Activated naive CD8-positive, alpha-beta T cell (primary cell): ENCODE measurements at regions not wholly inside any gene's neighbourhood (a gene's known extent, or its start where the extent isn't known, plus 50 kb on each side); places are given as distances from the start of the nearest gene placed in this dataset.
"Not testable (repeated sequence)": the region's sequence is repeated elsewhere in the genome, so short reads cannot be mapped to it uniquely, and the experiment has no call there.

ENCODE experiments used
- H3K27ac Mint-ChIP-seq: one replicate; pipeline ENCODE4 v1.8.0; 2021; ENCODE audit warnings: mixed read lengths
- H3K27me3 Mint-ChIP-seq: one replicate; pipeline ENCODE4 v1.8.0; 2021; ENCODE audit warnings: mixed read lengths
- H3K36me3 Mint-ChIP-seq: one replicate; pipeline ENCODE4 v1.8.0; 2021; ENCODE audit warnings: mixed read lengths
- H3K4me1 Mint-ChIP-seq: one replicate; pipeline ENCODE4 v1.8.0; 2021; ENCODE audit warnings: low read depth, mixed read lengths
- H3K4me3 Mint-ChIP-seq: one replicate; pipeline ENCODE4 v1.8.0; 2021; ENCODE audit warnings: mild to moderate bottlenecking, mixed read lengths
- H3K9me3 Mint-ChIP-seq: one replicate; pipeline ENCODE4 v1.8.0; 2021; ENCODE audit warnings: low read depth, mixed read lengths

DNA sequence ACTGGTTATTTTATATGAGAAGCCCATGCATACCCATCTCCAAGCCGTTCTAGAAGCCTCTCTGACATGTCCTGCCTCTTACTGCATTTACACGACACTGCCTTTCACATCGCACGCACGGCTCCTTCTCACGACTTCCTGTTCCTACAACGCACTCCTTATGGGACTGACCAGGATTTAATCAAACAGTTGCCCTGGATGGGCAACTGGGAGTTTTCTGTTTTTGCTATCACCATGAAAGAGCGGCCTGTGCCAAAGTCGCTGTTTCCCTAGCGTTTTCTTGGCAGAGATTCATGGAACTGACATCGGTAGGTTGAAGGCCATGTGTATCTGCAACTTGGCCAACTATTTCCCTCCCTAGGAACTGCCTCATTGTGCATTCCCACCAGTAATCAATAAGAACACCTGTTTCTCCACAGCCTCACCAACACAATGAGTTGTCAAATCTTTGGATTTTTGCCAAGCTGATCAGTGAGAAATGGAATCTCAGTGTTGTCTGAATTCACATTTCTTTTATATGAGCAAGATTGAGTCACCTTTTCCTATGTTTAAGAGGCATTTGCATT lies 97.2 kb upstream of the OTOS start:
- peaks cover 5% of the 10 kb centered on the region for H3K27me3 Mint-ChIP-seq
- no peaks in the 10 kb centered on the region for H3K9me3 Mint-ChIP-seq
- no peak overlapping the region for H3K27ac Mint-ChIP-seq
- H3K4me1 Mint-ChIP-seq, result no peaks in the 10 kb centered on the region
- no peak overlapping the region for H3K4me3 Mint-ChIP-seq
- H3K36me3 Mint-ChIP-seq, result no peaks in the 10 kb centered on the region

DNA sequence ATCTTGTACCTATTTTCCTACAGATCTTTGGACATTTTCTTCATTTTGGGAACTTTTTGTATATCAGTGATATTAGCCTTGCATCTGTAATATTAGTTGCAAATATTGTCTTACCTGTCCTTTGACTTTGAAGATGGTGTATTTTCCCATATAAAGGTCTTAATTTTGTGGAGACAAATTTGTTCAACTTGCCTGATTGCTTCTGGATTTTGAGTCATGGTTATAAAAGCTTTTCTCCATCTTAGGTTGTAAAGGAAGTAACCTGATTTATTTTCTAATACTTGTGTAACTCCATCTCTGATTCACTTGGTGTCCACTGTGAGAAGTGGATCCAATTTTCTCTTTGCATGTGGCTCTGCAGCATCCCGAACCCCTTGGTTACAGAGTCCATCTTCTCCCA lies 97.7 kb upstream of the OTOS start:
- Mint-ChIP-seq H3K27ac (no peak overlapping the region), H3K9me3 (no peaks in the 10 kb centered on the region), H3K4me3 (no peak overlapping the region), H3K36me3 (no peaks in the 10 kb centered on the region), H3K4me1 (no peaks in the 10 kb centered on the region), H3K27me3 (peaks cover 5% of the 10 kb centered on the region)

DNA sequence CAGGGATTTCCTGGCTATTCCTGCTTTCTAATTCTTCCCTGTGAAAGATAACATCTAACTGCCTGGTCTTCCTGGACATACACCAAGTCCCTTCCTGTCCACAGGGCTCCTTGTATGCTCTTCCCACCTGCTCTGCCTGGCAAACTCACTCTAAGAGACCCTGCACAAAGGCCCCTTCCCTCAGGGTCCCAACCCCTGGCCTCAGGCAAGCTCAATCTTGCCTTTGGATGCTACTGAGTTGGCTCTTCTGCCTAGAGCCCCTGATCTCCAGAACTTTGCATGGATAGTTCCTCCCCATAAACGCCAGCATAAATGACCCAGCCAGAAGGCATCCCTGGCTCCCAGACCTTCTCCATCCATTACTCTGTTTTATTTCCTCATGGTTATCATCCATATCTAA lies 98.3 kb upstream of the OTOS start:
- no peaks in the 10 kb centered on the region for H3K9me3 Mint-ChIP-seq
- H3K27me3 Mint-ChIP-seq, result peaks cover 5% of the 10 kb centered on the region
- no peak overlapping the region for H3K4me3 Mint-ChIP-seq
- no peaks in the 10 kb centered on the region for H3K4me1 Mint-ChIP-seq
- H3K27ac Mint-ChIP-seq, result no peak overlapping the region
- no peaks in the 10 kb centered on the region for H3K36me3 Mint-ChIP-seq

DNA sequence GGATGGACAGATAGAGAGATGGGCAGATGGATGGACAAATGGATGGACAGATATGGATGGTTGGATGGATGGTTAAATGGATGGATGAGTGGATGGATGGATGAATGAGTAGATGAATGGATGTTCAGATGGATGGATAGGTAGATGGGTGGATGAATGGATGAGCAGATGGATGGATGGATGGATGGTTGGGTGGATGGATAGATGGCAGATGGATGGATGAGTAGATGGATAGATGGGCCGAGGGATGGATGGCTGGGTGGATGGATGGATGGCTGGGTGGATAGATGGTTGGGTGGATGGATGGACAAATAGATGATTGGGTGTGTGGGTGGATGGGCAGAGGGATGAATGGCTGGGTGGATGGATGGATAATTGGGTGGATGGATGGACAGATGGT lies 98.9 kb upstream of the OTOS start:
- Mint-ChIP-seq H3K36me3 (no peaks in the 10 kb centered on the region), H3K4me3 (no peak overlapping the region), H3K27me3 (peaks cover 5% of the 10 kb centered on the region), H3K4me1 (no peaks in the 10 kb centered on the region), H3K9me3 (no peaks in the 10 kb centered on the region), H3K27ac (no peak overlapping the region)

DNA sequence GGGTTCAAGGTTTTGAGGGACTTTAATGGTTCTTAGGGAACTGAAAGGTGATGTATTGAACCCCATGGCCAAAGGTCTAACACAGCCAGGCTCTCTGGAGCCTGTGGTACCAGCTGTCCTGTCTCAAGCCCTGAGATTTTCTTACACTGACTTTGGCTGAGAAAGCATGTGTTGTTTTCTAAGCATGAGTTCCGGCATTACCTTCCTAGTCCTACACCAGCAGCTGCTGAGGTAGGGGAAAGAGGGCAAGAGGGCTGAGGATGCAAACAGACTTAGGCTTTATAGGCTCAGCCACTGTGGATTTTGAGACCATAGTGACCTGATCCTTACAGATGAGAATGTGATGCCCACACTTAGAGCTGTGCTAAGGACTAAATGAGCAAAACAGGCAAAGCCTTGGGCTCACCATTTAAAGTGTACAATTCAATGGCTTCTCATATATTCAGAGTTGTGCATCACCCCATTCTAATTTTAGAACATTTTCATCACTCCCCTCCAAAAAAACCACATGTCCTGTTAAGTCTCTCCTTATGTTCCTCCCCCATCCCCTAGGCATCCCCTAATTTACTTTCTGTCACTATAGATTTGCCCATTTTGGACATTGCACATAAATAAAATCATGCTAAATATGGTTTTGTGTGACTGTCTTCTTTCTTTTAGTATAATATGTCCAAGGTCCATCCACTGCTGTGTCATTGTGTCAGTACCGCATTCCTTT lies 99.7 kb upstream of the OTOS start:
- no peaks in the 10 kb centered on the region for H3K4me1 Mint-ChIP-seq
- no peaks in the 10 kb centered on the region for H3K36me3 Mint-ChIP-seq
- H3K4me3 Mint-ChIP-seq, result no peak overlapping the region
- H3K27ac Mint-ChIP-seq, result no peak overlapping the region
- H3K27me3 Mint-ChIP-seq, result peaks cover 6% of the 10 kb centered on the region
- H3K9me3 Mint-ChIP-seq, result no peaks in the 10 kb centered on the region

DNA sequence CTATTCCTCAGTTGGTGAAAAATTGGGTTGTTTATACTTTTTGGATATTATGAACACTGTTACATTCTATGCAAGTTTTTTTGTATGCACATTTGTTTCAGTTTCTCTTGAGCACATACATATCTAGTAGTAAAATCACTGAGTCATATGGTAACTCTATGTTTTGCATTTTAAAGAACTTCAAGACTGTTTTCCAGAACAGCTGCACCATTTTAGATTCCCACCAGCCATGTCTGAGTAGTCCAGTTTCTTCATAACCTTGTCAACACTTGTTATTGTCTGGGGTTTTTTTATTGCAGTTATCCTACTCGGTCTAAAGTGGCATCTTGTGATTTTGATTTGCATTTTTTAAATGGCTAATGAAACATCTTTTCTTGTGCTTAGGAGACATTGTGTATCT lies 100.3 kb upstream of the OTOS start:
- no peaks in the 10 kb centered on the region for H3K36me3 Mint-ChIP-seq
- H3K27ac Mint-ChIP-seq, result no peak overlapping the region
- no peaks in the 10 kb centered on the region for H3K9me3 Mint-ChIP-seq
- H3K27me3 Mint-ChIP-seq, result peaks cover 6% of the 10 kb centered on the region
- H3K4me1 Mint-ChIP-seq, result no peaks in the 10 kb centered on the region
- H3K4me3 Mint-ChIP-seq, result no peak overlapping the region

DNA sequence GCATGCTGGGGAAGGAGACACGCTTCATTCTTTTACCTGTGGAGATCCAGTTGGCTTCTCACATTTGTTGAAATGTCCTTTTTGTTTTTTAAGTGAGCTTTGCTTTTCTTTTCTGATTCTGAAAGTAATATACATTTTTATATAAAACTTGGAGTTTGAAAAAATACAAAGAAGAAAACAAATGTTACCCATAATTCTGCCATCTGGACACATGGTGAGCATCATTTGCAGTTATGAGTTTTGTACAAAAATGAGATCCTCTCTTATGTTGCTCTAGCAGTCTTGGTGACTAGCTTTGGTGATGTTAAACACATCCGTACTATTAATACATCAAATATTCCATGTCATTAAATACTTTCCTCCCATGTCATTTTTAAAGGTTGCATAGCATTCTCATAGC lies 101.1 kb upstream of the OTOS start:
- H3K27ac Mint-ChIP-seq, result no peak overlapping the region
- H3K27me3 Mint-ChIP-seq, result peaks cover 9% of the 10 kb centered on the region
- no peaks in the 10 kb centered on the region for H3K9me3 Mint-ChIP-seq
- H3K4me1 Mint-ChIP-seq, result no peaks in the 10 kb centered on the region
- no peaks in the 10 kb centered on the region for H3K36me3 Mint-ChIP-seq
- H3K4me3 Mint-ChIP-seq, result no peak overlapping the region

DNA sequence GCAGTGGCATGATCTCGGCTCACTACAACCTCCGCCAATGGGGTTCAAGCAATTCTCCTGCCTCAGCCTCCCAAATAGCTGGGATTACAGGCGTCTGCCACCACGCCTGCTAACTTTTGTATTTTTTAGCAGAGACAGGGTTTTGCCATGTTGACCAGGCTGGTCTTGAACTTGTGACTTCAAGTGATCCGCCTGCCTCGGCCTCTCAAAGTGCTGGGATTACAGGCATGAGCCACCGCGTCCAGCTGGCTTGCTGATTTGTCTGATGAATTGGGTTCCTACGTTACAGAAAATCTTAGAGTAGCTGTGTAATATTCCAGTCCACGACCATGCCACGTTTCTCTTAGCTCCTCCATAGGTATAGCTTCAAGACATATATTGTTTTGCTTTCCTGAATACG lies 102.6 kb upstream of the OTOS start:
- H3K27me3 Mint-ChIP-seq, H3K27ac Mint-ChIP-seq, H3K36me3 Mint-ChIP-seq, H3K9me3 Mint-ChIP-seq, H3K4me1 Mint-ChIP-seq, H3K4me3 Mint-ChIP-seq: not testable (repeated sequence)

DNA sequence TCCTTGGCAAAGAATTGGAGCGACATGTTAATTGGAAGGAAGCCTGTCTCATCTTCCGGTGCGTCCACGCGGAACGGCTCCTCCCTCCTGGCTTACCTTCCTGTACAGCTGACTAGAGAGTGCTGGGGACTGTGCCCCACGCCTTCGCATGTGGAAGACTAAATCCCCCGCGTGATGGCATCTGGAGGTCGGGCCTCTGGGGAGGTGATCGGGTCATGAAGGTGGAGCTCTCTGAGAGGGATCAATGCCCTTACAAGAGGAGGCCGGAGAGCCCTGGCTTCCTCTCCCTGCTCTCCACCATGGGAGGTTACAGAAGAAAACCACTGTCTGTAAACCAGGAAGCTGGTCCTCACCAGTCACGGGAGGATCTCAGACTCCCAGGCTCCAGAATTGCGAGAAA lies 104.1 kb upstream of the OTOS start:
- Mint-ChIP-seq H3K4me3 (no peak overlapping the region), H3K27ac (no peak overlapping the region), H3K27me3 (peaks cover 4% of the 10 kb centered on the region), H3K36me3 (no peaks in the 10 kb centered on the region), H3K9me3 (no peaks in the 10 kb centered on the region), H3K4me1 (no peaks in the 10 kb centered on the region)

DNA sequence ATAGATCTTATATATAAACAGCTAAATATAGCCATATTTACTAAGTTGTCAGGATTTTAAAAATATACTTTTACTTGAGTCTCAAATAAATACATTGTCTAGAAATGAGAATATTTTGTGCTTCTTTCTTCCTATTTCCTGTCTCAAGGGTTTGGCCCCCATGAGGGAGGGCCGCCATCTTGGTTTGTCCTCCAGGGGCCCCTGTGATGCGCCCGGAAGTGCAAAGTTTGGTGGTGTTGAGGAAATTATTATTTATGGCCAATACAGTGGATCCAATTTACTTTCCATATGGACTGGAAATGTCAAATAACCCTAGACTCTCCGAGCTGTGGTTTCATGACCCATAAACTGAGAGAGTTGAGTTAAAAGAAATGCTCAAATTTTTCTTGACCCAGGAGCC lies 104.7 kb upstream of the OTOS start:
- Mint-ChIP-seq H3K27ac (no peak overlapping the region), H3K4me1 (no peaks in the 10 kb centered on the region), H3K36me3 (no peaks in the 10 kb centered on the region), H3K4me3 (no peak overlapping the region), H3K27me3 (peaks cover 4% of the 10 kb centered on the region), H3K9me3 (no peaks in the 10 kb centered on the region)

DNA sequence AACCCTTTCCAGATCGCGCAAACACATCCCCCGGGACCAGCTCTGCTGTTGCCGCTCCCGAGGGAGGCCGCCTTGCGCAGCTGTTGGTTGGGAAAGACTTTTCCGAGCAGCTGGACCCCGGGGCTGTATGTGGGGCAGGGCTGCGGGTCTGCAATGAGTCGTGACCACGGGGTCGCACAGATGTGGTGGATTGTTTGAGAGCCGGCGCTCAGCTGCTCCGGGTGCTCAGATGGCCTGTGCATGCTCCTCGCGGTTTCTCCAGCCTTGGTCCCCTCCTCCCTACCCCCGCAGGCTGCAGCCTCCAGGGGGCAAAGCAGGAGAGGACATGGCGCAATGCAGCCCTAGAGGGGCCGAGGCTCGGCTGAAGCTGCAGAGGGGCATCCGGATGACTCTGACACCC lies 105.2 kb upstream of the OTOS start:
- peaks cover 4% of the 10 kb centered on the region for H3K27me3 Mint-ChIP-seq
- no peaks in the 10 kb centered on the region for H3K36me3 Mint-ChIP-seq
- H3K9me3 Mint-ChIP-seq, result no peaks in the 10 kb centered on the region
- no peak overlapping the region for H3K27ac Mint-ChIP-seq
- H3K4me3 Mint-ChIP-seq, result no peak overlapping the region
- H3K4me1 Mint-ChIP-seq, result no peaks in the 10 kb centered on the region

DNA sequence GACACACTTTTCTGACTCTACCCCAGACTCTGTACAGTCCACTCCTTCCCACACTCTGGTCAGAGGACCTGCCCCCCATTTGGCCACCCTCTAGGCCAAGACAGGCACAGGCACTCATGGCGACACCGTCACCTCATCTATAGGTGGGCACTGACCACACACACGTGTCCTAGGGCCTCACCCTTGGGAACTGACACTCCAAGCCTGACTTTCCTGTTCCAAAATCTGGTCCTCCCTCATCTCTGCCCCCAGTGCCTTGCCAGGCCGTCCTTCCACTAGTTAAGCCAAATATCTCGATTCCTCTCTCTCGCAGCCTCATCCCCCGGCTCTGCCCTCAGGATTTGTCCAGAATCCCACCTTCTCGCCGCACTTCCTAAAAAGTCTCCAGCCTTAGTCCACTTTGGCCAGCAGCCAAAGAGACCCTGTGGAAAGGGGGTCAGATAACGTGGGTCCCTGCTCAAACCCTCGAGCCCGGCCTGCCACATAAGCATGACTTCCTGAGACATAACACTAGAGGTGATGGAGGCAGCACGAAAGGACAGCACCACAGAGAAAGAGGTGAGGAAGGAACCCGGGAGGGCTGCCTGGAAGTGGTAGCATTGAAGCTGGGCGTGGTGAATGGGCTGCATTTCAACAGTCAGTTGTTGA lies 105.8 kb upstream of the OTOS start:
- Mint-ChIP-seq H3K4me1 (no peaks in the 10 kb centered on the region), H3K36me3 (no peaks in the 10 kb centered on the region), H3K4me3 (no peak overlapping the region), H3K27me3 (peaks cover 4% of the 10 kb centered on the region), H3K9me3 (no peaks in the 10 kb centered on the region), H3K27ac (no peak overlapping the region)

DNA sequence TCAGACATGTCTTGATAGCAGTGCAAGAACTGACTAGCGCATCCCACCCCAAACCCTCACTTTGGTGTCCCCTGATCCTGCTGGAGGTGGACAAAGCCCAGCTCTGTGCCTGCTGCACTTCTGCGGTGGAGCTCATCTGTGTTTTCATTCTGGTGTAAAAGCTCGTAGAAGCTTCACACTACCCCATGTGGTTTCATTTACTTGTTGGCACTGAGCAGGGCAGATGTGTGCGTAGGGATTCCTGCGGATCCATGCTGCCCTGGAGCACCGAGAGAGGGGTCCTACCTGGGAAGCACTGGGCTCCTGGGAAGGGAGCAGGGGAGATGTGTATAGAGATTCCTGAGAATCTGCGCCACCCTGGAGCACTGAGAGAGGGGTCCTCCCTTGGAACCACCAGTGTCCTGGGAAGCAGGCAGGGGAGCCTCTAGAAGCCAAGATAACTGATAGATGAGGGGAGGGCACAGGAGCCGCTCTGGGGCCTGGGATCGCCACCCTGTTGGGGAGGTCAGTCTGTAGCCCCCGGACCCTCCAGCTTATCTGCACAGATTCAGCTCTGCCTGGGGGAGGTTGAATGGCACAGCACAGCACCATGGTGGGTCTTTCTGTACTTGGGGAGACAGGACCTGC lies 106.9 kb upstream of the OTOS start:
- no peaks in the 10 kb centered on the region for H3K9me3 Mint-ChIP-seq
- H3K4me1 Mint-ChIP-seq, result no peaks in the 10 kb centered on the region
- H3K27me3 Mint-ChIP-seq, result peaks cover 4% of the 10 kb centered on the region
- no peak overlapping the region for H3K27ac Mint-ChIP-seq
- no peaks in the 10 kb centered on the region for H3K36me3 Mint-ChIP-seq
- H3K4me3 Mint-ChIP-seq, result no peak overlapping the region

DNA sequence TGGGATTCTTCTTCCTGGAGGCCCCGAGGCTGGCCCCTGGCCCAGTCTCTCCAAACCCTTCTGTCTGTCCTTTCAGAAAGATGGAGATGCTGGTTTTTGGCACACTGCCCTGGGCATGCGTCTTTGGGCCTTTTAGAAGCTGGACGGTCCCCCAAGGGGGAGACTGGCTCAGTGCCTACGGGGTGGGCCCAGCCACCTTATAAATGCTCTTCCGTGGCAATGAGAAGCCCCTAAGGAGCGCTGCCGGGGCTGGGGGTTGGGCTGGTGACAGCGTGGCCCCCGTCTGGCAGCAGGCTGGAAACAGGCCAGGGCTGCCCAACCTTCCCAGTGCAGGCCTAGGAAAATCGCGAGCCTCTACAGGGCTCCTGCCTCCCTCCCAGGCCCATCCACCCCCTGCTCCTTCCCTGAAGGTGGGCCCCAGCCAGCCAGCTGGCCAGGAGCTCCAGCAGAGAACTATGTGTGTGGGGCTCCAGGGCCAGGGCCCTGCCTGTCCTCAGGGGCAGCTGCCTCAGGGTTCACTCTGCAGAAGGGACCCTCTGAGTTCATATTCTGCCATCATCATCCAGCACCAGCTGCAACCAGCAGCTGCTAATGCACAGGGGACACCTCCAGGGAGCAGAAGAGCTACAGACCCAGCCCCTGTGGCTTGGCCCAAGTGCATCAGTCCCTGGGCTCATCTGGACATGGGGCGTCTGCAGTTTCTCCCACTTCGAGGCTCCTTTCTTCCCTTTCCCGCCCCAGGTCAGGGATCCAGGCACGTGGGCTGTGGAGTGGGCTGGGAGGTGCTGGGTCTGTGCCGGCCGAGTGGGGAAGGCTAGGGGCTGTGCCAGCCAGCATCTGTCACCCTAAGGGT lies 107.6 kb upstream of the OTOS start:
- H3K27me3 Mint-ChIP-seq, result peaks cover 4% of the 10 kb centered on the region
- no peaks in the 10 kb centered on the region for H3K36me3 Mint-ChIP-seq
- no peaks in the 10 kb centered on the region for H3K9me3 Mint-ChIP-seq
- no peak overlapping the region for H3K27ac Mint-ChIP-seq
- H3K4me1 Mint-ChIP-seq, result no peaks in the 10 kb centered on the region
- H3K4me3 Mint-ChIP-seq, result no peak overlapping the region
